HG02610 (cell line): ENCODE measurements at regions not wholly inside any gene's neighbourhood (a gene's known extent, or its start where the extent isn't known, plus 50 kb on each side); places are given as distances from the start of the nearest gene placed in this dataset.
"Not testable (repeated sequence)": the region's sequence is repeated elsewhere in the genome, so short reads cannot be mapped to it uniquely, and the experiment has no call there.

Source experiments
- ATAC-seq: cut with Tn5 transposase; IDR thresholded peaks from one replicate; pipeline ENCODE4 v1.9.1; 2021; ENCODE audit warnings: mild to moderate bottlenecking, moderate library complexity; ENCODE audit not compliant: unreplicated experiment

- ATAC-seq = no peak
Measured at GRCh38 chr12:131529196-131530040, 181.5 kb upstream of the SFSWAP start.

DNA sequence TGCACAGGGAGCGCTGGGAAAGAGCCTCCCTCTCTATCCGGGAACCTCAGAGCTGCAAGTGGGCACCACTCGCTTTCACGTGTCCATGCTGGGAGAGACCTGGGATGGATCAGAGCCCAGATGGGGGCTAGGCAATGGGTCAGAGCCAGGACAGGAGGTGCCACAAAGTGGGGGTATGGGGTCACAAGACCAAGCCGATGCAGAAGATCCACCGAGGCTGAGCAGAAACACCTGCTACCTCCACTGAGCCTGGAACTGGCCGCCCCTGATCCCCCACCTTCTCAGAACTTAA, 180.9 kb upstream of the SFSWAP start:
- no peak for ATAC-seq

GRCh38 chr12:131530422-131530821, 180.5 kb upstream of the SFSWAP start:
- no peak for ATAC-seq

DNA sequence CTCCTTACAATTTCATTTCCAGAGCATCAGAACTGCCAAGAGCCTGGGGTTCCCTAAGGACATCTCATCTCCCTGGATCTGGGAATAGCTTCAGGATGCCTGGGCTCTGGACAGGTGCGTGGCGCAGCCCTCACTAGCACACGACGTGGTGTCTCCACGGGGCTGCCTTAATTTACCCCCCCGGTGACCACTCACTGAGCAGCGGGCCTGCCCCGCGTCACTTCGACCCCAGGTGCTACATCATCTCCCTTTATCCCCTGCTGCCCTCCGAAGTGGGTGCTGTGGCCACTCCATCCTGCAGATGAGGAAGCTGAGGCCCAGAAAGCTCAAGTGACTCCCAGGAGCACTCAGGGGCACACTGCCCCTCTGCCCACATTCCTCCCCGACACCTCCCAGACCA, 177.8 kb upstream of the SFSWAP start:
- no peak for ATAC-seq

DNA sequence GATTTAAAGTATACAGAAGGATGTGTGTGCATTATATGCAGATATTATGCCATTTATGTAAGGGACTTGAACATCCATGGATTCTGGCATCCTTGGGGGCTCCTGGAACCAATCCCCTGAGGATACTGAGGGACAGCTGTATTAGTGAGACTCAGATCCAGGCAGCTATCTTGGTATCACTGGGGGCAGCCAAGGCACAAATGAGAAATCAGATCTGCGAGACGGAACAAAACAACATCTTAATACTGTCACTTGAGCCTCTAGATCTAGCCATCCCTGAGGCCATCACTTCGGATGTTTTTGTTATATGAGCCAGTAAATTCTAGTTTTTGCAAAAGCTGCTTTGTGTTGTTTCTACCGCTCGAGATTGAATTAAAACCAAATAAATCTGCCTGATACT, 175.1 kb upstream of the SFSWAP start:
- no peak for ATAC-seq

GRCh38 chr12:131536337-131536736, 174.6 kb upstream of the SFSWAP start:
- no peak for ATAC-seq

DNA sequence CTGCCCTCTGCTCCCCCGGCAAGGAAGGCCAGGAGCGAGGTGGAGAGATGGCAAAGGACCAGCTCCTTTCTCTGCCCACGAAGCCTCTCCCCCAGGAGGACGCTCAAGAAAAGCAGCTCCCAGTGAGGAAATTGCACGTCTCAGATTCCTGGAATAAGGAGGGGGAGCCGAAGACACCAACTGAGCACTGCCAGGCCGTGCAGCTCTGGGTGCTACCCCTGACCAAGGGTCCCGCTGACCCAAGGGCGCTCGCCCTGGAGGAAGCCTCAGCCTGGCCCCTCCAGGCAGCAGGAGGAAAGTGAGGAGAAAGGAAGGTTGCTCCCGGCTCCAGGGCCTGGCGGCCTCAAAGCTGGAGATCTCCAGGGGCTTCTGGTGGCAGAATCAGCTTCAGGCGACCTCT, 174.1 kb upstream of the SFSWAP start:
- ATAC-seq = no peak

DNA sequence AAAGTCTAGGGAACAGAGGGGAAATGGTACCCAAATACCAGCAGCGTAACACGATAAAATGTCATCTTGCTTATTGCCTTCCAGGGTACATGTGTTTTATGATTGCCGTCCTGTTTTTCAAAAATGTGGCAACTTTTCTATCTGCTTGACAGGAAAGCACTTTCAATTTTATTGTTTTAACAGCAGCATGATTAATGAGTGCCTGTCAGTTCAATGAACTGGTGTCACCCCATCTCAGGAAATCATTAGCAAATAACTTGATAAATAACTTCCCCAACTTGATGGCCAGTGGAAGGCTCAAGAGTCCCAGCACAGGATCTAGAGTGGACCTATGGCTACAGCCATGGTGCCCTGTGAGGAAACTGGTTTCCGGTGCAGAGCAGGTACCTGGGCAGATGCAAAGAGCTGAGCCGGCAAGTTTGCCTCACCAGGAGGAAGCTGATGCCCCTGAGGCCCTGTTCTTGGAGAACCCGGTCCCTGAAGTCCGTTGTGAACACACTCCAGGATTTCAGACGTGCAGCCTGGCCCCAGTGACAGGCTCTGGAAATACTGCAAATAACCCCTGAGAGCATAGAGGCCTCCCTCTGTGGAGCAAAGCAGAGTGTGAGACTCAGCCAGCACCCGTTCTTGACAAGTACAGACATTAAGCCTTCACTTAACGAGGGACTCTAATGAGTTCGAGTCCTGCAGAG, 173.5 kb upstream of the SFSWAP start:
- ATAC-seq = no peak

GRCh38 chr12:131539381-131539780, 171.5 kb upstream of the SFSWAP start:
- ATAC-seq = no peak

- ATAC-seq = no peak
Measured at GRCh38 chr12:131540138-131540623, 170.7 kb upstream of the SFSWAP start.

- not testable (repeated sequence) for ATAC-seq
Measured at GRCh38 chr12:131541512-131541911, 169.4 kb upstream of the SFSWAP start.

DNA sequence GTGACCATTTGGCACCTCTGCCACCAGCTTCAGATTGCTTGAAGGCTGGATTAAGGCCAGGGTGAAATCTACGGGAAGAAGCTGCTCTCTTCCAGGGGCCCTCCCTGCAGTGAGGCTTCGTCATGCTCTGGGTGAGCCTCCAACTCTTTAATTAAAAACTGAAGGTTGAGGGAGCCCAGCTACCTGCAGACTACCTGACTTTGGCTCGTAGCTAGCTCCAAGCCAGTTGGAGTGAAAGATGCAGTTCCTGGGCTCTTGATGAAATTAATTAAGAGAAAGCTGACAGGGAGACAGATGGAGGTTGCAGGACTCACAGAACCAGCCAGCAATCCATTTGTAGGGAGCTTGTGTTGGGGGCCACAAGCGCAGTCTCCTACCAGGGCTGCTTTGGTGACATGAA, 168.5 kb upstream of the SFSWAP start:
- no peak for ATAC-seq

DNA sequence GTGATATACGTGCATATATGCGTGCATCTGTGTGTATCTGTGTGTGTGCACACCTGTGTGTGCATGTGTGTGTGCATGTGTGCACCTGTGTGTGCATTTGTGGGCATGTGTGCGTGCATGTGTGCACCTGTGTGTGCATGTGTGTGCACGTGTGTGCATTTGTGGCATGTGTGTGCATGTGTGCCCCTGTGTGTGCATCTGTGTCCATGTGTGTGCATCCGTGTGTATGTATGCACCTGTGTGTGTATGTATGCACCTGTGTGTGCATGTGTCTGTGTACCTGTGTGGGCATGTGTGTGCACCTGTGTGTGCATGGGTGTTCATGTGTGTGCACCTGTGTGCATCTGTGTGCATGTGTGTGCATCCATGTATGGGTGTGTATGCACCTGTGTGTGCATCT, 167.8 kb upstream of the SFSWAP start:
- ATAC-seq = no peak

DNA sequence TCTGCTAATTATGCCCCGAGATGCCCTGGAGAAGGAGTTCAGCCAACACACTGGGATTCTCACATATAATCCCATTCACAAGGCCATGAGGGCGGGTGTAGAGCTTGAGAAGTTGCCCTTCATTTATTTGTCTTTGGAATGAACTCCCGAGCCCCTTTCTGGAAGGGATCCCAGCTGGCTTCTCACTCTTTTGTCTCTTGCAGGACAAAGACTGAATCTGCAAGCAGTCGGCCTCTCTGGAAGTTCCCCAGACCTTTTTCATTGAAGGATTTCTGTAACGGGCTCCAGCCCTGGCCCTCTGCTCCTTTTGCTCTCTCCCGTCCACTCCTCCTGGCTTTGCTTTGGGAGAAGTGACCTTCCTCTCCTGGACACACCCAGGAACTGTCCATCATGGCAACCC, 163.3 kb upstream of the SFSWAP start:
- ATAC-seq = no peak

GRCh38 chr12:131550121-131550520, 160.8 kb upstream of the SFSWAP start:
- no peak for ATAC-seq

DNA sequence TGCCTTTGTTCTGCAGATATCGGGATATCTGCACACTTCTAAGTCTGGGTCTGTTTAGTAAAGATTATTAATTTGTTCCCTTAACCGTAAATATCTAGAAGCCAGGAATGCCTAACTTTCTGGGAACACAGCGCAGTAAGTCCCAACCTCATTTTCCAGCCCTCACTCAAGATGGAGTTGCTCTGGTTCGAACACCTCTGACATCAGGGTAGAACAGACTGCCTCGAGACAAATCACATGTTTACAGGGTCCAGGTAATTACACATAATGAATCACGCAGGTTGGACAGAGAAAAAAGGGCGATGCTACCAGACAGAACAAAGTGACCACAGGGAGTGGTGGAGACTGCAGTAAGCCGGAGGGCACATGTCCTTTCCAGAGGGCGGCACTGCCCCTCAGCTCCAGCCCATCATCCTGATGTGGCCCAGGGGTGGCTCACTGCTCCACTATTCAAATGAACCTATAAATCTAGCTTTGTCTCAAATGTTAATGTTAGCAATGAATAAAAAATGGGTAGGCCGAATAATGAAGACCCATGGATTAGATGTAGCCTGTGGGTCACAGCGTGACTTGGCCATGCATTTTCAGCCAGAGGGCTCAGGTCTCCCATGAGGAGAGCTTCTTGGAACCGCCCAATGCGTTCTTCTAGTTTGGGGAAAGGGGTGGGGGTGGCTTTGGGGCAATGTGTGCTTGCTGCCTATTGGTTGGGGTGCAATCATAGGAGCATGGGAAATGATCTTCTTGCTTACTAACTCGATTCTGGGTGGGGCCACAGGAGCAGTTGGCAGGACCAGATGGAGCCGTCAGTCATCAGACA, 159.0 kb upstream of the SFSWAP start:
- no peak for ATAC-seq

DNA sequence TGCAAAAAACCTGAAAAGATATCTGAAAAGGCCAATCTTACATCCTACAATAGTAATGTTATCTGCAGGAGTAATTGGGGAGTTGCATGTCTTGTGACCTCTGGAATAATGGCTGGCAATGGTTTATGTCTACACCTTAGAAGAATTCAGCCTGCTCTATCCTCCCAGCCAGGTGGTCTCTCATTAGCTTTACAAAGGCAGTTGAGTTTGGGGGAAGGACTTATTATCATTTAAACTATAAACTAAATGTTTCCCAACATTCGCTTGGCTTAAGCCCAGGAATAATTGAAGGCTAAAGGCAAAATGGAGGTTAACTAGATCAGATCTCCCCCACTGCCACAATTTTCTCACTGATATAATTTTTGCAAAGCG, 158.4 kb upstream of the SFSWAP start:
- no peak for ATAC-seq

- no peak for ATAC-seq
Measured at GRCh38 chr12:131553096-131553777, 157.7 kb upstream of the SFSWAP start.

- ATAC-seq = no peak
Measured at GRCh38 chr12:131555197-131555846, 155.6 kb upstream of the SFSWAP start.

DNA sequence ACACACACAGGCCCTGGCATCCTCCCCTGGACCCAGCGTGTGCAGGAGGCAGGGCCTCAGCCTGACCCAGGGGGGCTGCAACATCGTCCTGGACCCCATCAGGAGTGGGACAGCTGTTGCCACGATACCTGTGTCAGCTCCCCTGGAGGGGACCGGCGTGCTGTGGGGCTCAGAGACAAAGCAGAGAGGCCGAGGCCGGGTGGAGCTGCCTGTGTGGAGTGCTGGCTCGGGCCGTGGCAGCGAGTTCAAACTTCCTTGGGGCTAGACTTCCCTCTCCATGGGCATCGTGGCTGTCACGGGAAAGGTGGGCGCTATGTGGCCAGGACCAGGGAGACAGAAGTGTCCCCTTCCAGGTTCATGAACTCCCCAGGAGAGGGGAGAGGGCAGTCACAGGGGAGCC, 155.0 kb upstream of the SFSWAP start:
- ATAC-seq = no peak
